ENCODE measurements at regions not wholly inside any gene's neighbourhood (a gene's known extent, or its start where the extent isn't known, plus 50 kb on each side); places are given as distances from the start of the nearest gene placed in this dataset.

DNA sequence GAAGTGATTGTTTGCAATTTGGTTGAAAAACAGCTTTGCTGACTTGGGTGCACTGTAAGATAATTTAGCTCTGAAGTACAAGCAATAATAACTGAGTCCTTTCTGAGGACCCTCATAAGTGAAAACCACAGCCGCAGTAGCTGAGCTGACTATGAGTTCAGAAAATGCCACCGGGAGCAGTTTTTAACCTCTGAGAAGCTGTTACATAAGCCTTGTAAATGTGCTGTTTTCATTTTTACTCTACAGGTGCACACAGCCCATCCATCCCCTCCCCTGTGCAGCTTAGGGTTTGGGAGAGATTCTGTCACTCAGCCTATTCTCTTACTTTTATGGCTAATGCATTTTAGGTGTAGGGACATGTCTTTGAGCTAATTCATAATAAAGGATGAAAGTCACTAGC is 255.5 kb upstream of the C11orf87 start:
- Histone ChIP-seq H3K4me1 (no peaks in the 10 kb centered on the region), H3K27me3 (no peaks in the 10 kb centered on the region), H3K4me3 (no peak overlapping the region), H3K36me3 (no peaks in the 10 kb centered on the region), H3K27ac (no peak overlapping the region), H3K9me3 (no peaks in the 10 kb centered on the region)
- intact Hi-C loops (cut with DNase I): no loop called here
- TF ChIP-seq CTCF (IDR thresholded peaks at IDR 0.05): no peak
- no peak for DNase-seq (ENCODE audit: low spot score in 2 of 2)

- no peaks in the 10 kb centered on the region for H3K27me3 ChIP-seq
- DNase-seq (ENCODE audit: low spot score in 2 of 2): no peak
- no peaks in the 10 kb centered on the region for H3K9me3 ChIP-seq
- H3K4me1 ChIP-seq: no peaks in the 10 kb centered on the region
- intact Hi-C loops (cut with DNase I): no loop called here
- no peak overlapping the region for H3K27ac ChIP-seq
- H3K36me3 ChIP-seq: no peaks in the 10 kb centered on the region
- TF ChIP-seq CTCF (IDR thresholded peaks at IDR 0.05): no peak
- H3K4me3 ChIP-seq: no peak overlapping the region
These were observed 248.5 kb upstream of the C11orf87 start for GRCh38 chr11:109173504-109173903.

DNA sequence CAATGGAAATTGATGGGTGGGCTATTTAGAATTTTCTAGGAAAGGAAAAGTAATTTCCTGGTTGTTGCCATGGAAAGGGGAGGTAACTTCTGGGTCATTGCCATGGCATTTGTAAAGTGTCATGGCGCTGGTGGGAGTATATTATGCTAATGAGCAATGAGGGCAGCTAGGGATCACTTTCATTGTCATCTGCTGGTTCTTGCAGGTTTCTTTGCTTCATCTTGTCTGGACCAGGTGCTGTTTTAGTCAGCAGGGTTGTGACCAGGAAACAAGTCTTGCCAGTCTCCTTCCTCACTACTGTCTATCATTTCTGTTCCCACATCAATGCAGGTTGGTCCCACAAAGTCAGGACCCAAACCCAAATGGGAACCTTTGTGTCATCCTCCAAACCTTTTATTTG is 237.6 kb upstream of the C11orf87 start:
- no peaks in the 10 kb centered on the region for H3K27me3 ChIP-seq
- H3K4me1 ChIP-seq: no peaks in the 10 kb centered on the region
- intact Hi-C loops (cut with DNase I): no loop called here
- H3K9me3 ChIP-seq: peaks cover 0 to 2% of the 10 kb centered on the region in 2 donors
- DNase-seq (ENCODE audit: low spot score in 2 of 2): no peak
- no peak for TF ChIP-seq CTCF (IDR thresholded peaks at IDR 0.05)
- H3K36me3 ChIP-seq: no peaks in the 10 kb centered on the region
- H3K4me3 ChIP-seq: no peak overlapping the region
- H3K27ac ChIP-seq: no peak overlapping the region

GRCh38 chr11:109192864-109193263 is 229.1 kb upstream of the C11orf87 start:
- H3K27ac ChIP-seq: no peak overlapping the region
- no peak for DNase-seq (ENCODE audit: low spot score in 2 of 2)
- no peak overlapping the region for H3K4me3 ChIP-seq
- no peaks in the 10 kb centered on the region for H3K27me3 ChIP-seq
- intact Hi-C loops (cut with DNase I): no loop called here
- no peaks in the 10 kb centered on the region for H3K36me3 ChIP-seq
- peaks cover 0 to 3% of the 10 kb centered on the region in 2 donors for H3K4me1 ChIP-seq
- peaks cover 0 to 5% of the 10 kb centered on the region in 2 donors for H3K9me3 ChIP-seq
- no peak for TF ChIP-seq CTCF (IDR thresholded peaks at IDR 0.05)

- Histone ChIP-seq H3K4me1 (peaks cover 0 to 3% of the 10 kb centered on the region in 2 donors), H3K36me3 (no peaks in the 10 kb centered on the region), H3K4me3 (no peak overlapping the region), H3K27me3 (no peaks in the 10 kb centered on the region), H3K9me3 (peaks cover 0 to 5% of the 10 kb centered on the region in 2 donors), H3K27ac (no peak overlapping the region)
- intact Hi-C loops (cut with DNase I): no loop called here
- no peak for DNase-seq (ENCODE audit: low spot score in 2 of 2)
- TF ChIP-seq CTCF (IDR thresholded peaks at IDR 0.05): no peak
These were observed 228.1 kb upstream of the C11orf87 start for GRCh38 chr11:109193880-109194279.

GRCh38 chr11:109196016-109196415 is 226.0 kb upstream of the C11orf87 start:
- Histone ChIP-seq H3K4me1 (peaks cover 0 to 3% of the 10 kb centered on the region in 2 donors), H3K36me3 (no peaks in the 10 kb centered on the region), H3K27me3 (no peaks in the 10 kb centered on the region), H3K9me3 (peaks cover 0 to 5% of the 10 kb centered on the region in 2 donors), H3K4me3 (no peak overlapping the region), H3K27ac (no peak overlapping the region)
- intact Hi-C loops (cut with DNase I): no loop called here
- no peak for TF ChIP-seq CTCF (IDR thresholded peaks at IDR 0.05)
- no peak for DNase-seq (ENCODE audit: low spot score in 2 of 2)
